ENCODE measurements at regions not wholly inside any gene's neighbourhood (a gene's known extent, or its start where the extent isn't known, plus 50 kb on each side); places are given as distances from the start of the nearest gene placed in this dataset.

- Histone ChIP-seq H2AFZ (ENCODE audit: low read length) (no peak overlapping the region), H3K9me2 (ENCODE audit: low read depth, low read length) (no peaks in the 10 kb centered on the region), H3K36me3 (ENCODE audit: insufficient read depth, low read length) (no peaks in the 10 kb centered on the region), H3F3A (ENCODE audit: insufficient read depth, low read length) (no peaks in the 10 kb centered on the region), H3K9ac (ENCODE audit: low read length) (no peak overlapping the region), H3K4me2 (ENCODE audit: low read length) (no peak overlapping the region), H3K9me3 (ENCODE audit: low read length) (no peaks in the 10 kb centered on the region), H4K20me1 (ENCODE audit: insufficient read depth, low read length) (no peaks in the 10 kb centered on the region), H3K4me3 (ENCODE audit: low read depth, low read length, poor library complexity, severe bottlenecking) (no peak overlapping the region), H3K4me1 (ENCODE audit: insufficient read depth, low read length, severe bottlenecking) (no peaks in the 10 kb centered on the region), H3K79me2 (ENCODE audit: insufficient read depth, low read length) (no peaks in the 10 kb centered on the region), H3K27ac (ENCODE audit: low read depth, low read length, poor library complexity, severe bottlenecking) (no peak overlapping the region), H3K27me3 (ENCODE audit: insufficient read depth, low read length) (no peaks in the 10 kb centered on the region)
- no peak for TF ChIP-seq EZH2 (IDR thresholded peaks at IDR 0.05; ENCODE audit: borderline replicate concordance, low read length)
Measured at GRCh38 chr9:107945493-107945892, 455.9 kb upstream of the KLF4 start.

GRCh38 chr9:107944387-107944786, 454.8 kb upstream of the KLF4 start:
- no peak overlapping the region for H3K27ac ChIP-seq (ENCODE audit: low read depth, low read length, poor library complexity, severe bottlenecking)
- no peaks in the 10 kb centered on the region for H3F3A ChIP-seq (ENCODE audit: insufficient read depth, low read length)
- no peaks in the 10 kb centered on the region for H3K9me2 ChIP-seq (ENCODE audit: low read depth, low read length)
- no peaks in the 10 kb centered on the region for H3K9me3 ChIP-seq (ENCODE audit: low read length)
- no peak overlapping the region for H3K4me3 ChIP-seq (ENCODE audit: low read depth, low read length, poor library complexity, severe bottlenecking)
- H3K4me1 ChIP-seq (ENCODE audit: insufficient read depth, low read length, severe bottlenecking), result no peaks in the 10 kb centered on the region
- no peak overlapping the region for H3K4me2 ChIP-seq (ENCODE audit: low read length)
- H4K20me1 ChIP-seq (ENCODE audit: insufficient read depth, low read length), result no peaks in the 10 kb centered on the region
- TF ChIP-seq, protein P1, sequence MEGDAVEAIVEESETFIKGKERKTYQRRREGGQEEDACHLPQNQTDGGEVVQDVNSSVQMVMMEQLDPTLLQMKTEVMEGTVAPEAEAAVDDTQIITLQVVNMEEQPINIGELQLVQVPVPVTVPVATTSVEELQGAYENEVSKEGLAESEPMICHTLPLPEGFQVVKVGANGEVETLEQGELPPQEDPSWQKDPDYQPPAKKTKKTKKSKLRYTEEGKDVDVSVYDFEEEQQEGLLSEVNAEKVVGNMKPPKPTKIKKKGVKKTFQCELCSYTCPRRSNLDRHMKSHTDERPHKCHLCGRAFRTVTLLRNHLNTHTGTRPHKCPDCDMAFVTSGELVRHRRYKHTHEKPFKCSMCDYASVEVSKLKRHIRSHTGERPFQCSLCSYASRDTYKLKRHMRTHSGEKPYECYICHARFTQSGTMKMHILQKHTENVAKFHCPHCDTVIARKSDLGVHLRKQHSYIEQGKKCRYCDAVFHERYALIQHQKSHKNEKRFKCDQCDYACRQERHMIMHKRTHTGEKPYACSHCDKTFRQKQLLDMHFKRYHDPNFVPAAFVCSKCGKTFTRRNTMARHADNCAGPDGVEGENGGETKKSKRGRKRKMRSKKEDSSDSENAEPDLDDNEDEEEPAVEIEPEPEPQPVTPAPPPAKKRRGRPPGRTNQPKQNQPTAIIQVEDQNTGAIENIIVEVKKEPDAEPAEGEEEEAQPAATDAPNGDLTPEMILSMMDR (IDR thresholded peaks at IDR 0.05; ENCODE audit: low read length), result no peak
- TF ChIP-seq EZH2 (IDR thresholded peaks at IDR 0.05; ENCODE audit: borderline replicate concordance, low read length), result no peak
- H3K79me2 ChIP-seq (ENCODE audit: insufficient read depth, low read length), result no peaks in the 10 kb centered on the region
- H3K36me3 ChIP-seq (ENCODE audit: insufficient read depth, low read length), result no peaks in the 10 kb centered on the region
- H3K9ac ChIP-seq (ENCODE audit: low read length), result no peak overlapping the region
- H3K27me3 ChIP-seq (ENCODE audit: insufficient read depth, low read length), result no peaks in the 10 kb centered on the region
- H2AFZ ChIP-seq (ENCODE audit: low read length), result no peak overlapping the region

DNA sequence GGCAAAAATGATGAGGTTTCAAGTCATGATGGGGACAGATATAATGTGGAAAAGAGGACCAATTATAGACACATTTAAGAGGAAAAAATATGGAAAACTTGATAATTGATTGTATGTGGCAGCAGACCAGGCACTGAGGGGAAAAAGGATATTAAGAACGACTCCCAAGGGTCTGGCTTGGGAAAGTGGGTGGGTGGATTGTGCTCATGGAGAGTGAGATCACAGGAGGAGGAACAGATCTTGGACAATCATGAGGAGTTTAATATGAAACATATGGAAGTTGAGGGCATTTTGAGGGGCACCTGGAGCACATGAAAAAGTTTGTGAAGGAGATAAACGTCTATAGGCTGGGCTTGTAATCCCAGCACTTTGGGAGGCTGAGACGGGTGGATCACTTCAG, 454.3 kb upstream of the KLF4 start:
- H2AFZ ChIP-seq (ENCODE audit: low read length), result no peak overlapping the region
- no peaks in the 10 kb centered on the region for H3K36me3 ChIP-seq (ENCODE audit: insufficient read depth, low read length)
- TF ChIP-seq, protein P1 (IDR thresholded peaks at IDR 0.05; ENCODE audit: low read length), result no peak
- TF ChIP-seq EZH2 (IDR thresholded peaks at IDR 0.05; ENCODE audit: borderline replicate concordance, low read length), result no peak

DNA sequence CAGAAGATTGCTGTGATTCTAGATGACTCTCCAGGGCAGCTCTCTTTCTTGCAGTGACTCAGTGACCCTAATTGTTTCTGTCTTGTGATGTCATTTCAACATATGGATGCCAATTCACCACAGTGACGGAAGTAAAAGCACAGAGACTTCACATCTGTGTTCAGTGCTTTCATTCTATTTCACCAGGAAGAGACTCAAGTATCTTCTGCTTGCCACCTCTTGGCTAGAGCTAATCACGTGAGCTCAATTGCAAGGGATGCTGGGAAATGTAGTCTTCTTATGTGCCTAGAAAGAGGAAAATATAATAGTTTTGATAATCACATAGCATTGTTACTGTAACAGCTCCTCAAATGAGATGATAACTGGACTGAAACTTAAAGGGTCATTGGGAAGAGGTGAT, 453.3 kb upstream of the KLF4 start:
- H3F3A ChIP-seq (ENCODE audit: insufficient read depth, low read length), result no peaks in the 10 kb centered on the region
- H3K27ac ChIP-seq (ENCODE audit: low read depth, low read length, poor library complexity, severe bottlenecking), result no peak overlapping the region
- H4K20me1 ChIP-seq (ENCODE audit: insufficient read depth, low read length), result no peaks in the 10 kb centered on the region
- no peak overlapping the region for H3K4me3 ChIP-seq (ENCODE audit: low read depth, low read length, poor library complexity, severe bottlenecking)
- no peak overlapping the region for H3K9ac ChIP-seq (ENCODE audit: low read length)
- H3K36me3 ChIP-seq (ENCODE audit: insufficient read depth, low read length), result no peaks in the 10 kb centered on the region
- H2AFZ ChIP-seq (ENCODE audit: low read length), result no peak overlapping the region
- TF ChIP-seq EZH2 (IDR thresholded peaks at IDR 0.05; ENCODE audit: borderline replicate concordance, low read length), result no peak
- TF ChIP-seq, protein P1 (IDR thresholded peaks at IDR 0.05; ENCODE audit: low read length), result no peak
- H3K4me1 ChIP-seq (ENCODE audit: insufficient read depth, low read length, severe bottlenecking), result no peaks in the 10 kb centered on the region
- no peaks in the 10 kb centered on the region for H3K9me2 ChIP-seq (ENCODE audit: low read depth, low read length)
- no peaks in the 10 kb centered on the region for H3K27me3 ChIP-seq (ENCODE audit: insufficient read depth, low read length)
- H3K4me2 ChIP-seq (ENCODE audit: low read length), result no peak overlapping the region
- H3K9me3 ChIP-seq (ENCODE audit: low read length), result no peaks in the 10 kb centered on the region
- no peaks in the 10 kb centered on the region for H3K79me2 ChIP-seq (ENCODE audit: insufficient read depth, low read length)

More for the DNA sequence above, 454.3 kb upstream of the KLF4 start:
- H3K27me3 ChIP-seq (ENCODE audit: insufficient read depth, low read length), result no peaks in the 10 kb centered on the region
- no peaks in the 10 kb centered on the region for H3K9me2 ChIP-seq (ENCODE audit: low read depth, low read length)
- H3K79me2 ChIP-seq (ENCODE audit: insufficient read depth, low read length), result no peaks in the 10 kb centered on the region
- no peak overlapping the region for H3K4me3 ChIP-seq (ENCODE audit: low read depth, low read length, poor library complexity, severe bottlenecking)
- H3K27ac ChIP-seq (ENCODE audit: low read depth, low read length, poor library complexity, severe bottlenecking), result no peak overlapping the region
- no peaks in the 10 kb centered on the region for H3K9me3 ChIP-seq (ENCODE audit: low read length)
- no peaks in the 10 kb centered on the region for H4K20me1 ChIP-seq (ENCODE audit: insufficient read depth, low read length)
- H3F3A ChIP-seq (ENCODE audit: insufficient read depth, low read length), result no peaks in the 10 kb centered on the region
- H3K4me2 ChIP-seq (ENCODE audit: low read length), result no peak overlapping the region
- H3K4me1 ChIP-seq (ENCODE audit: insufficient read depth, low read length, severe bottlenecking), result no peaks in the 10 kb centered on the region
- no peak overlapping the region for H3K9ac ChIP-seq (ENCODE audit: low read length)

Data from OCI-LY1 (cell line).